ENCODE measurements at regions not wholly inside any gene's neighbourhood (a gene's known extent, or its start where the extent isn't known, plus 50 kb on each side); places are given as distances from the start of the nearest gene placed in this dataset.

GRCh38 chr9:17967731-17968130, 388.9 kb downstream of the SH3GL2 start:
- no peaks in the 10 kb centered on the region for H3K9me2 ChIP-seq (replicated peaks; ENCODE audit: control insufficient read depth, low read length)
- no peaks in the 10 kb centered on the region for H3K36me3 ChIP-seq (ENCODE audit: control insufficient read depth, low read length)
- no peaks in the 10 kb centered on the region for H3K27me3 ChIP-seq (ENCODE audit: control insufficient read depth, low read length)
- H3K27ac ChIP-seq (ENCODE audit: low read depth, low read length) = no peak overlapping the region
- H3K4me3 ChIP-seq (ENCODE audit: low read length) = no peak overlapping the region
- no peaks in the 10 kb centered on the region for H3K79me2 ChIP-seq (ENCODE audit: control insufficient read depth, low read length)
- no peaks in the 10 kb centered on the region for H3K4me1 ChIP-seq (ENCODE audit: control insufficient read depth, low read length)
- H4K20me1 ChIP-seq (ENCODE audit: control insufficient read depth, insufficient read depth, low read depth, low read length) = no peaks in the 10 kb centered on the region
- no peak for TF ChIP-seq EZH2phosphoT487 (IDR thresholded peaks at IDR 0.05; ENCODE audit: borderline replicate concordance, low read length)
- TF ChIP-seq CTCF (IDR thresholded peaks at IDR 0.05; ENCODE audit: low read depth, low read length, poor library complexity, severe bottlenecking) = no peak
- no peak overlapping the region for H3K4me2 ChIP-seq (ENCODE audit: low read length)
- H3F3A ChIP-seq (ENCODE audit: control insufficient read depth, insufficient read depth) = no peaks in the 10 kb centered on the region
- no peaks in the 10 kb centered on the region for H3K9me3 ChIP-seq (ENCODE audit: control insufficient read depth, insufficient read depth, low read length)

GRCh38 chr9:17969232-17969631, 390.4 kb downstream of the SH3GL2 start:
- H3K36me3 ChIP-seq (ENCODE audit: control insufficient read depth, low read length) = no peaks in the 10 kb centered on the region
- H3K4me3 ChIP-seq (ENCODE audit: low read length) = no peak overlapping the region
- no peaks in the 10 kb centered on the region for H3K27me3 ChIP-seq (ENCODE audit: control insufficient read depth, low read length)
- H3K79me2 ChIP-seq (ENCODE audit: control insufficient read depth, low read length) = no peaks in the 10 kb centered on the region
- H3K4me1 ChIP-seq (ENCODE audit: control insufficient read depth, low read length) = no peaks in the 10 kb centered on the region
- H3K9me3 ChIP-seq (ENCODE audit: control insufficient read depth, insufficient read depth, low read length) = no peaks in the 10 kb centered on the region
- H4K20me1 ChIP-seq (ENCODE audit: control insufficient read depth, insufficient read depth, low read depth, low read length) = no peaks in the 10 kb centered on the region
- H3K4me2 ChIP-seq (ENCODE audit: low read length) = no peak overlapping the region
- no peak overlapping the region for H3K27ac ChIP-seq (ENCODE audit: low read depth, low read length)
- no peaks in the 10 kb centered on the region for H3K9me2 ChIP-seq (replicated peaks; ENCODE audit: control insufficient read depth, low read length)
- no peaks in the 10 kb centered on the region for H3F3A ChIP-seq (ENCODE audit: control insufficient read depth, insufficient read depth)
- TF ChIP-seq CTCF (IDR thresholded peaks at IDR 0.05; ENCODE audit: low read depth, low read length, poor library complexity, severe bottlenecking) = no peak

- Histone ChIP-seq H3K27me3 (ENCODE audit: control insufficient read depth, low read length) (no peaks in the 10 kb centered on the region), H3K4me1 (ENCODE audit: control insufficient read depth, low read length) (no peaks in the 10 kb centered on the region), H3K79me2 (ENCODE audit: control insufficient read depth, low read length) (no peaks in the 10 kb centered on the region), H3K9me3 (ENCODE audit: control insufficient read depth, insufficient read depth, low read length) (no peaks in the 10 kb centered on the region), H3K4me3 (ENCODE audit: low read length) (no peak overlapping the region), H4K20me1 (ENCODE audit: control insufficient read depth, insufficient read depth, low read depth, low read length) (no peaks in the 10 kb centered on the region), H3F3A (ENCODE audit: control insufficient read depth, insufficient read depth) (no peaks in the 10 kb centered on the region), H3K9me2 (replicated peaks; ENCODE audit: control insufficient read depth, low read length) (no peaks in the 10 kb centered on the region), H3K36me3 (ENCODE audit: control insufficient read depth, low read length) (no peaks in the 10 kb centered on the region), H3K27ac (ENCODE audit: low read depth, low read length) (no peak overlapping the region), H3K4me2 (ENCODE audit: low read length) (no peak overlapping the region)
- TF ChIP-seq EZH2phosphoT487 (IDR thresholded peaks at IDR 0.05; ENCODE audit: borderline replicate concordance, low read length) (no peak), CTCF (IDR thresholded peaks at IDR 0.05; ENCODE audit: low read depth, low read length, poor library complexity, severe bottlenecking) (no peak)
Measured at GRCh38 chr9:17970277-17970676, 391.4 kb downstream of the SH3GL2 start.

- no peak for TF ChIP-seq EZH2phosphoT487 (IDR thresholded peaks at IDR 0.05; ENCODE audit: borderline replicate concordance, low read length)
- TF ChIP-seq CTCF (IDR thresholded peaks at IDR 0.05; ENCODE audit: low read depth, low read length, poor library complexity, severe bottlenecking) = no peak
Measured at GRCh38 chr9:17978773-17979172, 399.9 kb downstream of the SH3GL2 start.

More at GRCh38 chr9:17978773-17979172, 399.9 kb downstream of the SH3GL2 start:
- H3K79me2 ChIP-seq (ENCODE audit: control insufficient read depth, low read length) = no peaks in the 10 kb centered on the region
- H4K20me1 ChIP-seq (ENCODE audit: control insufficient read depth, insufficient read depth, low read depth, low read length) = no peaks in the 10 kb centered on the region
- H3K4me2 ChIP-seq (ENCODE audit: low read length) = no peak overlapping the region
- H3K9me2 ChIP-seq (replicated peaks; ENCODE audit: control insufficient read depth, low read length) = no peaks in the 10 kb centered on the region
- H3K27me3 ChIP-seq (ENCODE audit: control insufficient read depth, low read length) = no peaks in the 10 kb centered on the region
- no peaks in the 10 kb centered on the region for H3F3A ChIP-seq (ENCODE audit: control insufficient read depth, insufficient read depth)
- no peaks in the 10 kb centered on the region for H3K9me3 ChIP-seq (ENCODE audit: control insufficient read depth, insufficient read depth, low read length)
- H3K36me3 ChIP-seq (ENCODE audit: control insufficient read depth, low read length) = no peaks in the 10 kb centered on the region
- H3K27ac ChIP-seq (ENCODE audit: low read depth, low read length) = no peak overlapping the region
- H3K4me3 ChIP-seq (ENCODE audit: low read length) = no peak overlapping the region
- H3K4me1 ChIP-seq (ENCODE audit: control insufficient read depth, low read length) = no peaks in the 10 kb centered on the region

All from DOHH2 (cell line).